GM21528 (cell line): ENCODE measurements at regions not wholly inside any gene's neighbourhood (a gene's known extent, or its start where the extent isn't known, plus 50 kb on each side); places are given as distances from the start of the nearest gene placed in this dataset.

Experiments
- ATAC-seq: cut with Tn5 transposase; IDR thresholded peaks from one replicate; pipeline ENCODE4 v1.9.1; 2021; ENCODE audit warnings: mild to moderate bottlenecking, moderate library complexity; ENCODE audit not compliant: unreplicated experiment, low FRiP score

DNA sequence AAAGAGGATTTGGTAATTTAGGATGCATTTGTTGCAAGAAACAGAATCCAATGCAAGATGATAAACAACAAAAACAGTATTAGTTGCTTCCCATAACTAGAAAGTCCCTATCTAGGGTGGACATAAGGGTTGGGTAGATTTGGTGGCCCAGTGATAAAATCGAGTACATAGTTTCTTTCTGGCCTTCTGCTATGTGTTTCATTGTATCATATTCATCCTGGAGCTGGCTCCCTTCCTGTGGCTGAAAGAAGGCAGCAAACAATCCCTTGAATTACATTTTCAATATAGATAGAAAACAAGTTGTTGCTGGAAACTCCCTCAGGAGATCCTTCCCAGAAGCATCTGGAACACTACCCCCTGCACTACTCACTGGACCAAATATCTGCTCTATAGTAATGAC lies 135.1 kb downstream of the ID4 start:
- no peak for ATAC-seq

DNA sequence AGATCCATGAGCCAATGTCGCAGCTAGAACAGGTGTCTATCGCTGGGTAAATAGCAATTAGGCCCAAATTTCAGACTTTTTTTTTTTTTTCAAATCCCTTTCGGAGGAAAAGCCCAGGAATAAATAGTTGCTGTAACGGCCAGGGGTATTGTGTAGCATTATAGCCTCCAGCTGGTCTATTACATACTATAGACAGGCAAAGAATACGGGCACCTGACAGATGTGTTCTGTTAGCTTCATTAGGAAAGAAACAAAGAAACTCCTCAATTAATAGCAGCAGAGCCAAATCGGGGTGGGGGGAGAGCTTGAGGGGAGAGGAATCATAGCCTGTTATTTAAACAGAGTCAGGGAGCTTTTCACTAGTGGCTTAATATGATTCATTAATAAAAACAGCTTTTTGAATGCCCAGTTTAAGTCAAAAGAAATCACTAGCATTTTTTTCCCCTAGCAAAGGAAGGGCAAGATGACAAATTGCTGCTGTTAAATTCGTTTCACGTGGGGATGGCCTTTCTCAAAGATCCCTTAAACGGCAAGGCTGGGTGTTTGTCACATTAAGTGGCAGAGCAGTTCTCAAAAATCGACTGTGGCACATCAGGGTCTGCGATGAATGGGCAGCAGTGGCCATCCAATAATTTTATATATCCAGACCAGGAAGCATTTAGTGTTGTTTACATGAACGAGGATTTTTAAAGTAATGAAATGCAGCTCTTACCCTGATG lies 139.4 kb downstream of the ID4 start:
- no peak for ATAC-seq

DNA sequence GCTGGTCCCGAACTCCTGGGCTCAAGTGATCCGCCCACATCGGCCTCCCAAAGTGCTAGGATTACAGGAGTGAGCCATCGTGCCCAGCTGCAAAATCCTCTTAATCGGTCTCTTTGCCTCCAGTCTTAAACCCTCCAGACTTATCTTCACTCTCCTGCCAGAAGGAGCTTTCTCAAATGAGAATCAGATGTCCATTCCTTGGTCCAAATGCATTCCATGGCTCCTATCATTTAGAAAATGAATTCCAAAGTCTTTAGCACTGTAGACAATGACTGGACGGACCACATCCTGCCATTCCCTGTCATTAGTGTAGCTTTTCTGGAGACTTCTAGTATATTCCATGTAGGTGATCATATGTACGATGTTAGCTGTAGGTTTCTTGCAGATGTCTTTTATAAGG lies 141.9 kb downstream of the ID4 start:
- ATAC-seq = no peak

DNA sequence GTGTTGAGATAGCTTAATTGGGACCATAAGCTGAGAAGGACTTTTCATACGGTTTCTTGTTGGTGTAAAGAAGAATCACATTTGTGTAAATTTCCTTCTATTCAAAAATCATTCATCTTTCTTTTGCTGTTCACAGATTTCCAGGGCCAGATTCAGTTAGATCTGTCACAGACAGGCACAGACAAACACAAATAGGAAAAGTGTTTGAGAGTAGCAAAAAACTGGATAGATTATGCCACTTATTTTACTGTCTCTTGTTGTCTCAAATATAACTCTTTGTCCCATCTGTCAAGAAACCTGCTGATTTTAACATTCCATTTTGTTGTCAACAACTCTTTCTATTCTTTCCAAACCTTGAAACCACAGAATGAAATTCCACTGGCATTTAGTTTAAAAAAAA lies 142.8 kb downstream of the ID4 start:
- ATAC-seq = no peak

DNA sequence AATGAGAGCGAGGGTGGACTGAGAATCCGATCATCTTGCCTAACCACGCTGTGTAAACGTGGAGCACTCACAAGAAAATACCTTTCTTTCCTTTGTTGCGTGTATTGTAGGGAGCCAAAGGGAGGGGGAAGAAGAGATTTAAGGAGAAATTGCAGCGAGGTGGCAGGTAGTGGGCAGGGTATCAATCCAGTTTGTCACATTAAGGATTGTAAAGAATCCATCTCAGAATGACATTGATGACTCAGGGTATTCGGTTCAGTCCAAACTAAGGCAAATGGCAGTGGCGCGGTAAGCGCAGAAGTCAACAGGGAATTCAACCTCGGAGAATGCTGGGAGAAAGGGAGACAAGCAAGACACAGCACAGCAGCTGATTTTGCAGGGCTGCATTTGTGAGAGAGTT lies 146.2 kb downstream of the ID4 start:
- no peak for ATAC-seq

DNA sequence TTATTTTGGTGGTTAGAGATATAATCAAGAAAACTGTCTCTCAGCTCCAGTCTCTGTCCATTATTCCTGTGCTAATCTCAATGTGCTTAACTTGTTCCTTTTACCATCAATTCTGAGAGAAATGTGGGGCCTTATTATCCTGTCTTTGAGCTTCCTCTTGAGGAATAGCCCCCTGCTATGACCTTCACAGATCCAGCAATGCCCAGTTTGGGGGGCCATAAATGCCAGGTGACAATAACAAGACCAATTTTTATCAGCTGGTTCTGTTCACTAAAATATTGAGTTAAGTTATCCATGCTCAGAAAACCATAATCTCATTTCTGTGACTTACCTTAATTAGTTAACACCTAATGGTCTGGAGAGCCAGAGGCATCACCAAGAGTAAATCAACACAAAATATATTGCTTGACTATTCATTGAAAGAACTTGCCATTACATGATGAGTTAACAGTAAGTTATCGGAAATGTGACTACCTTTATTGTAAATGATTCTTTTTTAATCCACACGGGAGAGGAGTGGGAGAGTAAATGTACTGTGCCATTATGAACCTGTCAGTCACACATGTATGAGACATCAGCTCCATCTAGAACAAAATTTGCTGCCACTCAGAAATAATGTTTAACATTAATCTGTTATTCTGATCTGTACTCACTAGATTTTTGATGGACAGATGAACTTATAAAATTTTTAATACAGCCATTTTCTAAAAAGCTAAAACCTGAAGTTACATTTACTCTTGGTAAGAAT lies 149.7 kb downstream of the ID4 start:
- no peak for ATAC-seq

DNA sequence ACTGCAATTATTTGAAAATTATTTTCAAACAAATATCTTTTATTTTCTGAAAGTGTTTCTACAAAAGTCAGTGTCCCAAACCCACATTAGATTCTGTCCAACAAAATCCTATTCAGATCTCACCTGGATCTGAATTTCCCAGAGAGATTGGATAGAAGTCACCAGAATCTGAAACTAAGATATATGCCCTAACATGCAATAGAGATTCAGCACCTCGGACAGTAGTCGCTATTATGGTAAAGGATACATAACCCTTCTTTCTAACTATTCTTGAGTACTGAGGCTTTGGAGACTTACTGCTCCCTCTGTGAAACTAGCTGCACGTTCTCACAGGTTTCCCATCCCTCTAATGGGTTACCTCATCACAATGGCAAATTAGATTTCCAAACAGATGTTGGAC lies 151.4 kb downstream of the ID4 start:
- ATAC-seq = no peak

DNA sequence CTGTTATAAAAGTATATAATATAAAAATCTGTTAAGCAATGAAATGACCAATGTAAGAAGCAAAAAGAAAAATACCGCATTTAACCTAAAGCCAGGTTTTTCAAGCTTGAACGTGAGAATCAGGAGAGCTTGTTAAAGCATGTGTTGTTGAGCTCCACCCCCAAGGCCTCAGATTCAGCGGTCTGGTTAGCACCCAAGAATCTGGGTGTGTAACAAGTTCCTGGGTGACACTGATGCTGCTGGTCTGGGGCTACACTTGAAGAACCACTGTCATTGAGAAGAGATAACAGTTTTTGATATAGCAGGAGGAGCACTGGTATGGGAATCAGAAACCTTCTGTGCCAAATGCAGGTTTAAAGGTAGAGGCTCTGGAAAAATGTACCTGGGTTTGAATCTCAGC lies 154.0 kb downstream of the ID4 start:
- no peak for ATAC-seq

DNA sequence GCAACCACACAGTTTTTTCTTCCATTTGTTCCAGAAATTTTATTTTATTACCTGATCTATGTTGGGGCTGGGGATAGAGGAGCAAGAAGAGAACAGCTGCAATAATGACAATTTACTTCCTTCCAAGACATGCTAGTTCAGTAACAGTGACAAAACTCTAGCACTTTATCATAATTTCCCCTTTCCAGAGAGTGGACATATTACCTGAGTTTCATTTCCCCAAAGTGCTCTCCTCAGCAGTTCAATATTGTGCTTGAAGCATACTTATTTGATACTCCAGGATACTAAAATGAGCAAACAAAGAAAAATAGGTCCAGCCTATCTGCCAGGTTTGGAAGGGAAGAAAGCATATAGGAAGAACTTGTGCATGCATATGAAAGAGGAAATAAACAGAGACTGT lies 157.7 kb downstream of the ID4 start:
- no peak for ATAC-seq

DNA sequence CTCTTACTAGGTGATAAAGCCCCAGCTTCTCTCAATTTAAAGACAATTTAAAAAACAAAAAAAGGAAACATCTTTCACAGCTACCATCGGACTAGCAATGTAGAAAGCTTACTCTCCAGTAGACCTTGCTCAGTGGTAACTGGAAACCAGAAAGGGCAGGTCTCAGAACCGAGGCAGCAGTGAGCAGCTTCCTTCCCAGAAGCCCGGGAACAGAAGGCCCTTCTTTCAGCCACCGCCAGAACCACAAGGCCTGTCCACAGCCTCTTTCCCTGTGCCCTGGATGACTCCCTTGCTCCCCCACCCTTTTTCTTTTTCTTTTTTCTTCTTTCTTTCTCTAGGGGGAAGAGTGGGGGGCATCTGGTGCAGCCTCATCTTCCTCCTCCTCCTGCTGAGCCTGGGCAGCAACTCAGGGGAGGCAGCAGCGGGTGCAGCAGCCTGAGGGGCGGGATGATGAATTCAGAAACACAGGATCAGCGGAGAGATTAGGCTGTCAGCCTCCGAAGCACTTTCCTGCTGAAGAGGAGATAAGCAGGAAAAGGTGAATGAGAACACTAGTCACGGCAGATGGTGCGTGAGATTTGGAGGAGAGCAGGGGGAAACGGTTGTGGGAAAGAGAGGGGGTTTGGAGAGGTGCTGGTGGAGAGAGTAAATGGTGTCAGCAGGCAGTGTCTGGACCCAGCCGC lies 158.5 kb downstream of the ID4 start:
- no peak for ATAC-seq

DNA sequence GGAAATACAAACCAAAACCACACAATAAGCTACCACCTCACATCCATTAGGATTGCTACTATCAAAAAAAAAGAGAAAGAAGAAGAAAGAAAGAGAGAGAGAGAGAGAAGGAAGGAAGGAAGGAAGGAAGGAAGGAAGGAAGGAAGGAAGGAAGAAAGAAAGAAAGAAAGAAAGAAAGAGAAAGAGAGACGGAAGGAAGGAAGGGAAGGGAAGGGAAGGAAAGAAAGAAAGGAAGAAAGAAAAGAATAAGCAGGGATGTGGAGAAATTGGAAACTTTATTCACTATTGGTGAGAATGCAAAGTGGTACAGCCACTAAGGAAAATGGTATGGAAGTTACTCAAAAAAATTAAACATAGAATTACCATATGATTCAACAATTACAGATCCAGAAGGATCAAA lies 159.9 kb downstream of the ID4 start:
- ATAC-seq = no peak

DNA sequence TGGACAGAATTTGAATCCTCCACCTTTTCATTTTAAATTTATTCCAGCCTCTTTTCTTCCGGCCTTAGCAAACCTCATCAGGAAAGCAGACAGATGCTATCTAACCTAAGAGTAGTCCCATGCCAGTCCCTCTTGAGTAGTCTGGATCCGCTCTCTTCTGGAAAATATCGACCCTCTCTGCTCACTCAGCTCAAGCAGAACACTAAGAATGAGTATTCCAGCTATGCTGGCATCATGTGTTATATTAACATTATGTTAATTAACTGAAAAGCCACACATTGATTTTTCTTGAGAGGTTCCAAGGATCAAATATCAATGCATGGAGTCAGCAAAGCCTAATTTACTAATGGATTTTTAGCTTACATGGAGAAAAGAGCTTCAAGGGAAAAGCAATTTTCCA lies 161.4 kb downstream of the ID4 start:
- ATAC-seq = no peak

DNA sequence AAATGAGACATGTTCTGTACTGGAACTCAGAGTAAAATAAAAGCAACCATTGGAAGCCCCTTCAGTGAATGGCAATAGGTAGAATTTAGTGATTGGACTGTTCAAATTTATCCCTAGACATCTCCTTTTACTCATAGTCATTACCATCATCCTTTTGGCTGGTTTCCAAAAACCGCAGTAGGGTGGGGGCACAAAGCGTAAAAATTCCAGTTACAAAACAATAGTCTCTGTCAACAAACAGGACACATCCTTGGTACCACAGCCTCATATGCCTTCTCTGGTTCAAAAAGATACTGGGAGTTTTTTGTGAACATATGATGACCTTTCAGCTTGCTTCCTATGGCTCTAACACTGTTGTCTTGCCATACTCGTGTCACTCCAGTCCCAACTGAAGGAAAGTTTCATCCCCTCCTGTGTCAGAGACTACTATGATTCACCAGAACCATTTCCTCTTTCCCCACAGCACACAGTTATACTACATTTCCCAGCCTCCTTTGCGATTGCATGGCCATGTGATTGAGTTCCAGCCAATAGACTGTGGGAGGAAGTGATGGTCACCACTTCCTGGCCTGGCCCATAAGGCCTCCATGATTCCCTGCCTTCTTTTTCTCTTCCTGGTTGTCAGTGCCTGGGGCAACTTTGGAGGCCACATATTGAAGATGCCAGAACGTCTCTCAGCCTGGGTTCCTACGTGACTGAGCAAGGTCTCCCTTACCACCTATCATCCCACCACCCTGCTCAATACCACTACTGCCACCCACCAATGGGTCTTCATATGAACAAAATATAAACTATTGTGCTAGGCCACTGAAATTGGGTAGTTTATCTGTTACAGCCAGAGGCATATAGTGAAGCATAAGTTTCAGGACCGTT lies 162.4 kb downstream of the ID4 start:
- peak; percentile 95 for ATAC-seq

DNA sequence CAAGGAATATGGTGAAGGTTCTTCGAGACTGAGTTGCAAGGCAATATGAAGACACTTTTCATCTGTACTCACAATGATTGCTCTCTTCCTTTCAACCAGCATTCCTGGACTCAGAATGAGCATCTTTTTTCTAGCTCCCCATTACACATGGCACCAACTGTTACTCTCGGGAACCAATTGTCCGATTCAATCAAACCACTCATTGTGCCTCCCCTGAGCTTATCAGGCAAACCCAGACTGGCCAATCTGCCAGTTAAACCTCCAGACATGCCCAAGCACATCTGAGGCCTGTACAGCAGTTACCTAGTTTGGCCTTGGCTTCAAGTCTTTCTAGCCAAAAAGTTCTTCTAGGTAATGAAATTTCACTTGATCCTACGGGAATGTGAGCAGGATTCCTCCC lies 164.1 kb downstream of the ID4 start:
- ATAC-seq = no peak

DNA sequence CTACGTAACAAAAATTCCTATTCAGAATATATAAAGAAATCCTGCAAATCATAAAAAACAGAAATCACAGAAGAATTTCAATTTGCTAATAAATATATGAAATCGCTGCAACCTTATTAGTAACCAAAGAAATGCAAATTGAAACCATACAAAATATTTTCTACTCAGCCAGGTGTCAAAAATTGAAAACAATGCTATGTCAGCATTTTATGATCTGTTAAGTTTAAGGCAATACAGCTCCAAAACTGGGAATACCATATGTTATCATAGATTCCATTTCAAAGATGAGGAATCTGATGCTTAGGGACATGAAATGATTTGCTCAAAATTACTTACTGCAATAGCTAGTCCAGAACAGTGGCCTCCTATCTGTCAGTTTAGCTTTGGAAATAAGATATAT lies 168.9 kb downstream of the ID4 start:
- ATAC-seq = no peak

DNA sequence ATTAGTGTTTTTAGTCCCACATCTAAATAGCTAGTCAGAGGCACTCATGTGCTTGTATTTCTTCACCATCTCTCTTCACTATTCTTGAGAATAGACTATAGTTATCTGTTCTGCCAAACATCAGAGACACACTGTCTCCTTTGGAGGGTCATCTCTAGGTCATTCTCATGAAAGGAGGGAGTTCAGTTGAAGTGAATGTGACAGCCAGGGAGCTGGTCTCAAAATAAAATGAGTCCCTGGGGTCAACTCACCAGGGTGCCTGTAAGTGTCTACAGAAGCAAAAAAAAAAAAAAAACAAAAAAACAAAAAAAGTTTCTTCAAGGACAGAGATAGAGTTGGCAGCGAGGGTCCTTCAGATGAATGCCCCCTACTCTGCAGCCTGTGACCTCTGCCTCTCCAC lies 171.0 kb downstream of the ID4 start:
- no peak for ATAC-seq

DNA sequence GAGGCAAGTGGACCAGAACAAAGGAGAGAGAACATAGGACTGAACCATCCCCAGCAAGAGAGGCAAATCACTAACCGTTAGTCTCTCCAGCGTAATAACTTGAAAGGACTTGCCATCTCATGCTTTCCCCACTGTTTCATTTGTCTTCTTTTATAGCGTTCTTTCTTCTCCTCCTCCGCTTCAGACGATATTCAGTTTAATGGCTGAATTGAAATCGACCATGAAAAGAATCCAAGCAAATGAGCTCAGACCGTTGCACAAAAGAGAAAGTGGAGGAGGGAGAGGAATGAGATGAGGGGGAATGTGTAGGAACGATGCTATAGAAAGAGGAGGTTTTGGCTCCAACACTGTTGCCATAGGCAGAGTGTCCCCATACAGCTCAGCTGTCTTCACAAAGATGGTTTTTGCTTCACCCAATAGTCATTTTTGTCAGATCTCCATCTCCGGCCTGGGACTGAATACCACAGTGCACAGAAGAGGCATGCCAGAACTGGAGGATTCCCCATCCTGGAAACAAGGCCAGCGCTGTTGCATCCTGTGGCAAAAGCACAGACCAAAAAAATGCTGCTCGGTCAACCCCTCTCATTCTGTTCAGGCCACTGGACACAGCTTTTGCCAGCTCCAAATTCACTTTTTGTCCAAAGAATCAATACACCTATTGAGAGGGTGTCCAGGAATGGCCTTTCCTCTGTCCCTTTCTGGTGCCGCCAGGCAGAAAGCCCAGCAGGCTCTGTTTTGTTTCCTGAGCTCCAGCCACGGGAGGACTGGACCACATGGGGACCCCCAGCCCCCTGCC lies 176.1 kb downstream of the ID4 start:
- ATAC-seq = no peak

DNA sequence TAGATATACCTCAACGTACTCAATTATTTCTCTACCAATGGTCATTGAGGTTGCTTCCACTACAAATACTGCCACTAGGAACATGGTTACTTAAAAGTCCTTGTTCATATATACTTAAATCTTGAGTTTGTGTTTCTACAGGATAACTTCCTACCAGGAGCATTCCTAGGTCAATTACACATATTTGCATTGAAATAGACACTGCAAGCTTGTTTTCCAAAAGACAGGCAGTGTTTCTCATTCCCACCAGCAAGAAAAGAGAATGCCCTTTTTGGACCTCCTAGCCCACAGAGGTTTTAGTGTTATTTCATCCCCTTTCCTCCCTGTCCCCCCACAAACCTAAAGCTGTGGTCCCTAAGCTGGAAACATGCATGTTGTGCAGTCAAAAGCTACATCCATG lies 177.3 kb downstream of the ID4 start:
- no peak for ATAC-seq

DNA sequence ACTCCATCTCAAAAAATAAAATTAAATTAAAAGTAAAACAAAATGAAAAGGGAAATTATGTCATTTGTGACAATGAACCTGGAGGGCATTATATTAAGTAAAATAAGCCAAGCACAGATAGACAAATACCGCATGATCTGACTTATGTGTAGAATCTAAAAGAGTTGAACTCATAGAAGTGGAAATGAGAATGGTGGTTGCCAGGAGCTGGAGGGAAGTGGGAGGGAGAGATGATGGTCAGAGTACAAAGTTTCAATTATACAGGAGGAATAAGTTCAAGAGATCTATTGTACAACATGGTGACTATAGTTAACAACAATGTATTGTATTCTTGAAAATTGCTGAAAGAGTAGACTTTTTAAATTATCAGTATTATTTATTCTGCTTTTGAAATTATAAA lies 183.4 kb downstream of the ID4 start:
- no peak for ATAC-seq

DNA sequence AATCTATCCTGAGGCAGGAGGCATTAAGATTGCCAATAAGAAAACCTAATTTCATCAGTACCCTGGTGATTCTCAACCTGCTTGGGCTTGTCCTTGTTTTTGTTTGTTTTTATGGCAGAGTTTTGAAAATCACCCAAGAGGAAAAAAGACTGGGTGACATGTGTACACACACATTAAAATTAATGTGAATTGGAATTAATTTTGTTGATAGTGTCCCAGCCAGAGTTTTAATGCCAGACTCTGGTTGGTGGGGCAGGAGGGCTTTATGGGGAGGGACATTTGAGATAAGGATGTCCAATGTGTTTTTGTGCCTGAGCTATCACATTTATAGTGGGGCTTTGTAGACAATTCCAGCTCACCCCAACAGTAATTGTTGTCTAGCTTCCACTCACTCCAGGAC lies 184.6 kb downstream of the ID4 start:
- no peak for ATAC-seq
